Thoracic aorta (tissue), 2 donors: ENCODE measurements at regions not wholly inside any gene's neighbourhood (a gene's known extent, or its start where the extent isn't known, plus 50 kb on each side); places are given as distances from the start of the nearest gene placed in this dataset.

Experiments
- ATAC-seq: fragments of 150-250 bp; one replicate; pipeline ENCODE4 v1.8.0; 2017; ENCODE audit warnings: low read depth; ENCODE audit not compliant: insufficient number of reproducible peaks, low FRiP score
- DNase-seq: peaks from one replicate; pipeline ENCODE4 v3.0.0-alpha.2; 2020; ENCODE audit warnings: low spot score
- H3K27ac ChIP-seq, 2 donors: fragments of 200-600 bp; sonication (generic); 1 replicate in 1 of 2; 2 replicates in 1 of 2; pipeline ENCODE4 v1.5.1; 2016; ENCODE audit warnings: mild to moderate bottlenecking in 2 of 2, moderate library complexity in 2 of 2
- H3K27me3 ChIP-seq: fragments of 200-600 bp; sonication (generic); replicated peaks from 2 replicates; pipeline ENCODE4 v1.6.0; 2016; ENCODE audit warnings: mild to moderate bottlenecking; ENCODE audit not compliant: insufficient read depth
- H3K36me3 ChIP-seq: fragments of 200-600 bp; sonication (generic); one replicate; pipeline ENCODE4 v1.5.1; 2016
- H3K4me1 ChIP-seq, 2 donors: fragments of 200-600 bp; sonication (generic); 1 replicate in 1 of 2; 2 replicates in 1 of 2; pipeline versions ENCODE4 v1.5.1 to v1.6.0; 2016; ENCODE audit warnings: low read depth in 2 of 2, mild to moderate bottlenecking in 1 of 2; ENCODE audit not compliant: control insufficient read depth in 1 of 2
- H3K4me3 ChIP-seq: fragments of 200-600 bp; sonication (generic); 2 replicates; pipeline ENCODE4 v1.5.1; 2016; ENCODE audit warnings: mild to moderate bottlenecking
- H3K9me3 ChIP-seq: fragments of 200-600 bp; sonication (generic); 2 replicates; pipeline ENCODE4 v1.5.1; 2016
- CTCF ChIP-seq: fragments of 200-600 bp; sonication (generic); IDR thresholded peaks from one replicate; pipeline ENCODE4 v1.5.1; 2019; ENCODE audit warnings: antibody characterized with exemption

- H3K4me1 ChIP-seq, result peaks cover 16 to 31% of the 10 kb centered on the region in 2 donors
- H3K27ac ChIP-seq, result peak overlapping the region; percentile 43 to 47
- no peak for DNase-seq
- H3K27me3 ChIP-seq, result no peaks in the 10 kb centered on the region
- no peaks in the 10 kb centered on the region for H3K9me3 ChIP-seq
- ATAC-seq, result no peak
- TF ChIP-seq CTCF, result no peak
- no peak overlapping the region for H3K4me3 ChIP-seq
- H3K36me3 ChIP-seq, result no peaks in the 10 kb centered on the region
Measured at GRCh38 chr14:51328772-51329353, 88.8 kb downstream of the TMX1 start.

- DNase-seq, result no peak
- Histone ChIP-seq H3K27me3 (no peaks in the 10 kb centered on the region), H3K9me3 (no peaks in the 10 kb centered on the region), H3K4me3 (no peak overlapping the region), H3K36me3 (no peaks in the 10 kb centered on the region), H3K27ac (no peak overlapping the region), H3K4me1 (peaks cover 28 to 52% of the 10 kb centered on the region in 2 donors)
- TF ChIP-seq CTCF, result no peak
- ATAC-seq, result no peak
Measured at GRCh38 chr14:51331486-51332367, 91.7 kb downstream of the TMX1 start.

GRCh38 chr14:51333299-51333698, 93.3 kb downstream of the TMX1 start:
- no peaks in the 10 kb centered on the region for H3K27me3 ChIP-seq
- H3K36me3 ChIP-seq, result no peaks in the 10 kb centered on the region
- H3K4me3 ChIP-seq, result no peak overlapping the region
- DNase-seq (no peak), ATAC-seq (no peak)
- H3K9me3 ChIP-seq, result no peaks in the 10 kb centered on the region
- no peak for TF ChIP-seq CTCF
- H3K4me1 ChIP-seq, result peaks cover 23 to 36% of the 10 kb centered on the region in 2 donors
- H3K27ac ChIP-seq, result peak overlapping the region in 1 of 2 donors; percentile 45

GRCh38 chr14:51333901-51334521, 94.0 kb downstream of the TMX1 start:
- Histone ChIP-seq H3K36me3 (no peaks in the 10 kb centered on the region), H3K27me3 (no peaks in the 10 kb centered on the region), H3K9me3 (no peaks in the 10 kb centered on the region), H3K27ac (peak overlapping the region; percentile 16 to 45), H3K4me1 (peaks cover 18 to 29% of the 10 kb centered on the region in 2 donors), H3K4me3 (no peak overlapping the region)
- no peak for DNase-seq
- TF ChIP-seq CTCF, result no peak
- ATAC-seq, result peak; percentile 22

GRCh38 chr14:51334566-51334965, 94.5 kb downstream of the TMX1 start:
- no peak overlapping the region for H3K4me3 ChIP-seq
- TF ChIP-seq CTCF, result no peak
- ATAC-seq (no peak), DNase-seq (no peak)
- no peaks in the 10 kb centered on the region for H3K36me3 ChIP-seq
- peak overlapping the region; percentile 16 to 45 for H3K27ac ChIP-seq
- H3K4me1 ChIP-seq, result peaks cover 18 to 28% of the 10 kb centered on the region in 2 donors
- no peaks in the 10 kb centered on the region for H3K27me3 ChIP-seq
- H3K9me3 ChIP-seq, result no peaks in the 10 kb centered on the region
